ENCODE measurements at regions not wholly inside any gene's neighbourhood (a gene's known extent, or its start where the extent isn't known, plus 50 kb on each side); places are given as distances from the start of the nearest gene placed in this dataset.

GRCh38 chr9:129398101-129398960, 220.3 kb upstream of the IER5L start:
- TF ChIP-seq, protein P1, sequence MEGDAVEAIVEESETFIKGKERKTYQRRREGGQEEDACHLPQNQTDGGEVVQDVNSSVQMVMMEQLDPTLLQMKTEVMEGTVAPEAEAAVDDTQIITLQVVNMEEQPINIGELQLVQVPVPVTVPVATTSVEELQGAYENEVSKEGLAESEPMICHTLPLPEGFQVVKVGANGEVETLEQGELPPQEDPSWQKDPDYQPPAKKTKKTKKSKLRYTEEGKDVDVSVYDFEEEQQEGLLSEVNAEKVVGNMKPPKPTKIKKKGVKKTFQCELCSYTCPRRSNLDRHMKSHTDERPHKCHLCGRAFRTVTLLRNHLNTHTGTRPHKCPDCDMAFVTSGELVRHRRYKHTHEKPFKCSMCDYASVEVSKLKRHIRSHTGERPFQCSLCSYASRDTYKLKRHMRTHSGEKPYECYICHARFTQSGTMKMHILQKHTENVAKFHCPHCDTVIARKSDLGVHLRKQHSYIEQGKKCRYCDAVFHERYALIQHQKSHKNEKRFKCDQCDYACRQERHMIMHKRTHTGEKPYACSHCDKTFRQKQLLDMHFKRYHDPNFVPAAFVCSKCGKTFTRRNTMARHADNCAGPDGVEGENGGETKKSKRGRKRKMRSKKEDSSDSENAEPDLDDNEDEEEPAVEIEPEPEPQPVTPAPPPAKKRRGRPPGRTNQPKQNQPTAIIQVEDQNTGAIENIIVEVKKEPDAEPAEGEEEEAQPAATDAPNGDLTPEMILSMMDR (conservative IDR thresholded peaks at IDR 0.05; ENCODE audit: low read depth, low read length): no peak

GRCh38 chr9:129397335-129397734, 219.3 kb upstream of the IER5L start:
- TF ChIP-seq, protein P1 (conservative IDR thresholded peaks at IDR 0.05; ENCODE audit: low read depth, low read length): no peak
- no peak for DNase-seq (ENCODE audit: low read depth)

More at GRCh38 chr9:129398101-129398960, 220.3 kb upstream of the IER5L start:
- DNase-seq (ENCODE audit: low read depth): no peak
- H3K4me3 ChIP-seq (ENCODE audit: low read depth, low read length): no peak overlapping the region

DNA sequence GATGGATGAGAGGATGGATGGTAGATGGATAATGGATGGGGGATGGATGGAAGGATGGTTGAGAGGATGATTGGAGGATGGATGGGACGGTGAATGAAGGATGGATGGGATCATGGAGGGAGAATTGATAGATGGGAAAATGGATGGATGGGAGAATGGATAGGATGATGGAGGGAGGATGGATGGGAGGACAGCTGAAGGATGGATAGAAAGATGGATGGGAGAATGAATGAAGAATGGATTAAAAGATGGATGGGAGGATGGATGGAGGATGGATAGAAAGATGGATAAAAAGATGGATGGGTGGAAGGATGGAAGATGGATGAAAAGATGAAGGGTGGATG, 218.3 kb upstream of the IER5L start:
- DNase-seq (ENCODE audit: low read depth): no peak
- H3K4me3 ChIP-seq (ENCODE audit: low read depth, low read length): no peak overlapping the region
- TF ChIP-seq, protein P1 (conservative IDR thresholded peaks at IDR 0.05; ENCODE audit: low read depth, low read length): no peak

More at GRCh38 chr9:129397335-129397734, 219.3 kb upstream of the IER5L start:
- H3K4me3 ChIP-seq (ENCODE audit: low read depth, low read length): no peak overlapping the region

DNA sequence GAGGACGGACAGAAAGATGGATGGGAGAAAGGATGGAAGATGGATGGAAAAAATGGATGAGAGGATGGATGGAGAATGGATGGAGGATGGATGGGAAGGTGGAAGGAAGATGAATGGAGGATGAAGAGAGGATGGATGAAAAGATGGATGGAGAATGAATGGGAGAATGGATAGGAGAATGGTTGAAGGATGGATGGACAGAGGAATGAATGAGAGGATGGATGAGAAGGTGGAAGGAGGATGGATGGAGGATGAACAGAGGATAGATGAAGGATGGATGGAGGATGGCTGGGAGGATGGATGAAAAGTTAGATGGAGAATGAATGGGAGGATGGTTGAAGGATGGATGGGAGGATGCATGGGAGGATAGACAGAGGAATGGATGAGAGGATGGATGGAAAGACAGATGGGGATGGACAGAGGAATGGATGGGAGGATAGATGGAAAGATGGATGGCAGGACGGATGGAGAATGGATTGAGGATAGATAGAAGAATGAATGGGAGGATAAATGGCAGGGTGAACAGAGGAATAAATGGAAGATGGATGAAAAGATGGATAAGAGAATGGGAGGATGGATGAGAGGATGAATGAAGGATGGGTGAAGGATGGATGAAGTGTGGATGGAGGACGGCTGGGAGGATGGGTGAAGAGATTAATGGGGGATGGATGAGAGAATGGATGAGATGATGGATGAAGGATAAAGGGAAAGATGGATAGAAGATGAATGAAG, 217.7 kb upstream of the IER5L start:
- DNase-seq (ENCODE audit: low read depth): no peak
- TF ChIP-seq, protein P1 (conservative IDR thresholded peaks at IDR 0.05; ENCODE audit: low read depth, low read length): no peak
- H3K4me3 ChIP-seq (ENCODE audit: low read depth, low read length): no peak overlapping the region

DNA sequence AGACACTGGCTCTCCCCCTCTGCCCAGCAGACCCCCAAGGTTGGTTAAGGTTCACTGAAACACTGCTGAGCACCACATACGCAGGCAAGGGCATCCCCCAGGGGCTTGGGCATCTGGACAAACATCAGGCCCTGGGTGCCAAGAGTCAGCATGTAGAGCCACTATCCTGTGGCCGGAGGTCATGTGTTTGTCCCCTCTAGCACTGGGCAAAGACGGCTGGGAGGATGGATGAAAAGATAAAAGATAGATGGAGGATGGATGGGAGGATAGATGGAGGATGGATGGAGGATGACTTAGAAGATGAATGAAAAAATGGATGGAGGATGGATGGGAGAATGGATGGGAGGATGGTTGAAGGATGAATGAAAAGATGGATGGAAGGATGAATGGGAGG, 216.8 kb upstream of the IER5L start:
- TF ChIP-seq, protein P1 (conservative IDR thresholded peaks at IDR 0.05; ENCODE audit: low read depth, low read length): no peak
- no peak overlapping the region for H3K4me3 ChIP-seq (ENCODE audit: low read depth, low read length)
- no peak for DNase-seq (ENCODE audit: low read depth)

DNA sequence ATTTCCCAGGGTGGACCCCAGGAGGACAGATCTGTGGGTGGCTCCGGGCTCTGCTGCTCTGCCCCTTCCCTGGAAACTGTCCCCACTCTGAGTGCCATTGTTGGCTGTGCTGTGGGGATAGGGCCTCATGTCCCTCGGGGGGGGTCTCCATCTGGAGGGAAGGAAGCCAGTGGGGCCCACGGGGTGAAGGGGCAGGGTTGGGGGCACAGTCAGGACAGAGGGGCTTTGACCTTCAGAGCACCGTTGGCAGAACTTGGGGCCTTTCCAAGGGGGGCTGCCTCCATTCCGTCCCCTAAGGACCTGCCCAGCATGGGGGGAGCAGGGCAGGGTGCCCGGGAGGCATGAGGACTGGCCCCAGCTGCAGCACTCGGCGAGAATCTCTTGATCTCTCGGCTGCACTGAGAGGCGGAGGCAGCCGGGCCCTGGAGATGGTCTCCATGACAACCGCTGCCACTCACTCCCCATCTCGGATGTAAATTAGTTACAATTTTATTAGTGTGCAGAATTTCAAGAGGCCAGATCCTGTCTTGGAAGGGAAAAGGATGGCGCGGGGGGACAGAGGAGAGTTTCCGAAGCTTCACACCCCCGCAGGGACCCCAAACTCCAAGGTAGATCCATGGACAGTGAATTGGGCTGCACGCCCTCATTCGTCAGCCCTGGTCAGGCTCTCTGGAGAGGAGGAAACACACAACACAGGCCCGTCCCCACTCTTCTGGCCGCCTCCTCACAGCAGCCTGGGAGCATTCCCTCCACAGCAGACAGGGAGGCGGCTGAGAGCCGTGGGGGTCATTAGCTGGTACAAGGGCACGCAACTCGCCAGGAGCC, 216.2 kb upstream of the IER5L start:
- H3K4me3 ChIP-seq (ENCODE audit: low read depth, low read length): no peak overlapping the region
- no peak for DNase-seq (ENCODE audit: low read depth)
- TF ChIP-seq, protein P1 (conservative IDR thresholded peaks at IDR 0.05; ENCODE audit: low read depth, low read length): no peak
